Lung (tissue), 11 donors: ENCODE measurements at regions not wholly inside any gene's neighbourhood (a gene's known extent, or its start where the extent isn't known, plus 50 kb on each side); places are given as distances from the start of the nearest gene placed in this dataset.
A peak's percentile ranks its signal among the peaks of the same experiment; 100 is the strongest.

Source experiments
- ATAC-seq: fragments of 200-7000 bp; cut with Tn5 transposase; one replicate; pipeline ENCODE4 v1.9.1; 2020; ENCODE audit warnings: moderate number of reproducible peaks; ENCODE audit not compliant: insufficient read depth, low FRiP score
- DNase-seq, 3 donors: peaks; one replicate each; pipeline ENCODE4 v3.0.0-alpha.2; 2013 to 2017
- H3K27ac ChIP-seq, 2 donors: one replicate each; pipeline ENCODE4 v1.5.1; 2013; ENCODE audit warnings: mild to moderate bottlenecking in 2 of 2, moderate library complexity in 2 of 2, control low read depth in 1 of 2, inconsistent platforms in 1 of 2, low read depth in 1 of 2, low read length in 1 of 2
- H3K27me3 ChIP-seq, 3 donors: one replicate each; pipeline ENCODE4 v1.5.1; 2013; ENCODE audit warnings: low read length in 2 of 3; ENCODE audit not compliant: control insufficient read depth in 3 of 3, insufficient read depth in 3 of 3
- H3K36me3 ChIP-seq, 4 donors: one replicate each; pipeline ENCODE4 v1.5.1; 2013; ENCODE audit warnings: low read length in 4 of 4, mild to moderate bottlenecking in 1 of 4, moderate library complexity in 1 of 4; ENCODE audit not compliant: control insufficient read depth in 4 of 4, insufficient read depth in 4 of 4
- H3K4me1 ChIP-seq, 5 donors: one replicate each; pipeline ENCODE4 v1.5.1; 2013; ENCODE audit warnings: low read length in 5 of 5, mild to moderate bottlenecking in 2 of 5, moderate library complexity in 1 of 5; ENCODE audit not compliant: control insufficient read depth in 5 of 5, insufficient read depth in 5 of 5
- H3K4me3 ChIP-seq: one replicate; pipeline ENCODE4 v1.5.1; 2013; ENCODE audit warnings: mild to moderate bottlenecking, control low read depth, moderate library complexity
- H3K9ac ChIP-seq, 2 donors: one replicate each; pipeline ENCODE4 v1.5.1; 2013; ENCODE audit warnings: low read length in 2 of 2, control low read depth in 1 of 2; ENCODE audit not compliant: insufficient read depth in 1 of 2
- H3K9me3 ChIP-seq, 4 donors: one replicate each; pipeline ENCODE4 v1.5.1; 2013; ENCODE audit warnings: low read length in 3 of 4, mild to moderate bottlenecking in 1 of 4, moderate library complexity in 1 of 4; ENCODE audit not compliant: control insufficient read depth in 4 of 4, insufficient read depth in 3 of 4
- CTCF ChIP-seq: IDR thresholded peaks from 2 replicates; pipeline ENCODE4 v1.5.1; 2012; ENCODE audit warnings: mild to moderate bottlenecking; ENCODE audit errors: control extremely low read depth, extremely low read depth
- WGBS, 2 donors: extraction: QIAGEN DNeasy Blood & Tissue Kit; methylation state at CpG; one replicate each; pipeline ENCODE4 v1.1.7; 2013; 5-methylcytosine and 5-hydroxymethylcytosine counted together
- donor health status: control.
- donor health status: control.
- donor health status: Bipolar disorder and iron deficiency.
- donor health status: healthy.
- donor health status: DM: yes; HTN: yes; CAD: no.

DNA sequence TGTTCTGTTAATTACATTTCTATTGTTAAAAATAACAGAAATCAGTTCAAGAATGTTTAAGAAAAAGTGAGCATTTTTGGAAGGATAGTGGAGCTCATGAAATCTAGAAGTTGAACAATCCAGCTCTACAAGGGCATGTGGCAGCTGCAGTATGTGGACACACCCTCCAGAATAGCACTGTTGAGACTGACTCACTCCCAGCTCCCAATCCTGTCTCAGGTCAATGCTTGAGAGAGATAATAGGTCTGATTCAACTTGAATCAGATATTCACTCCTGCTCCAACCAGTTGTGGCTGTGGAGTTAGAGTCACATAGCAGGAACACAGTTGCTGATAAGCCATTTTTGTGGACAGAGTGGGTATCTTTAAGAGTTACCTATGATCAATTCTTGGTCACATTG, 113.0 kb upstream of the NTF3 start:
- Histone ChIP-seq H3K27ac (no peak overlapping the region), H3K27me3 (no peaks in the 10 kb centered on the region), H3K9ac (no peak overlapping the region), H3K9me3 (peaks cover 0 to 7% (median 0%) of the 10 kb centered on the region in 4 donors), H3K36me3 (no peaks in the 10 kb centered on the region), H3K4me1 (no peaks in the 10 kb centered on the region), H3K4me3 (no peak overlapping the region)
- no peak for TF ChIP-seq CTCF
- no peak for DNase-seq
- ATAC-seq, result no peak

- no peaks in the 10 kb centered on the region for H3K9me3 ChIP-seq
- peak in 1 of 3 donors; percentile 30 for DNase-seq
These were observed 103.0 kb upstream of the NTF3 start for GRCh38 chr12:5328669-5329517.

GRCh38 chr12:5332551-5332950, 99.4 kb upstream of the NTF3 start:
- H3K4me1 ChIP-seq, result no peaks in the 10 kb centered on the region
- H3K36me3 ChIP-seq, result no peaks in the 10 kb centered on the region
- no peak for ATAC-seq
- H3K9ac ChIP-seq, result no peak overlapping the region
- no peak for TF ChIP-seq CTCF
- H3K27me3 ChIP-seq, result no peaks in the 10 kb centered on the region
- H3K27ac ChIP-seq, result no peak overlapping the region
- no peaks in the 10 kb centered on the region for H3K9me3 ChIP-seq
- 80 to 81% methylated on average over 3 of the region's 3 CpGs for WGBS, 2 donors
- H3K4me3 ChIP-seq, result no peak overlapping the region
- DNase-seq, result no peak

More at GRCh38 chr12:5328669-5329517, 103.0 kb upstream of the NTF3 start:
- no peaks in the 10 kb centered on the region for H3K27me3 ChIP-seq
- TF ChIP-seq CTCF, result no peak
- no peaks in the 10 kb centered on the region for H3K36me3 ChIP-seq
- no peak overlapping the region for H3K27ac ChIP-seq
- ATAC-seq, result no peak
- H3K4me1 ChIP-seq, result no peaks in the 10 kb centered on the region
- no peak overlapping the region for H3K4me3 ChIP-seq
- no peak overlapping the region for H3K9ac ChIP-seq
- WGBS, 2 donors, result 82 to 88% methylated on average over 7 of the region's 7 CpGs

DNA sequence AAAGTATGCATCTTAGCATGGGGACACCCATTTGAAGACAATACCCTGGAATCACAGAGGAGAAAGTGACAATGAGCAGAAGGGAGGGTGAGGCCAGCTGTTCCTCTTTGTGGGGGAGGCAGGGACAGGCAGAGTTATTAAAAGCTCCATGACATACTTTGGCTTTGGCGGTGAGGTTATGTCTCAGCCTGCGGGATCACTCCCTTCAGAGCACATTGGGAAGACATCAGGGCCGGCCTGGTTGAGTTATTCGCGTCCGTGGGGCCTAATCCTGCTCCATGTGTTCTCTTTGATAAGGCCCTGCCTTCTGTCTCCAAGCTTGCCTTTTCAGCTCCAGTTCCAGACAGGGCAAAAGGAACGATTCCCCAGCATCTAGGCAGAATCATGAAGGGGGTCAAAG, 98.8 kb upstream of the NTF3 start:
- ATAC-seq, result no peak
- H3K27me3 ChIP-seq, result no peaks in the 10 kb centered on the region
- no peak overlapping the region for H3K9ac ChIP-seq
- no peaks in the 10 kb centered on the region for H3K9me3 ChIP-seq
- no peak overlapping the region for H3K4me3 ChIP-seq
- H3K4me1 ChIP-seq, result no peaks in the 10 kb centered on the region
- 92 to 93% methylated on average over 7 of the region's 7 CpGs for WGBS, 2 donors
- H3K27ac ChIP-seq, result no peak overlapping the region
- TF ChIP-seq CTCF, result no peak
- DNase-seq, result no peak
- H3K36me3 ChIP-seq, result no peaks in the 10 kb centered on the region
